PC-9 (cell line): ENCODE measurements at regions not wholly inside any gene's neighbourhood (a gene's known extent, or its start where the extent isn't known, plus 50 kb on each side); places are given as distances from the start of the nearest gene placed in this dataset.

Experiments
- BruUV-seq: library from RNA; stranded (reverse); fragments of 400-500 nt; replicated peaks from 2 replicates; lab custom pipeline; 2021; lab: Mats Ljungman, UMichigan
- CTCF ChIA-PET: fragments of 300-600 bp; sonication (Branson Sonifier 250); formaldehyde crosslinking; loops from one replicate; lab custom pipeline; 2022; ENCODE audit warnings: antibody characterized with exemption; lab: Charles Lee
- POLR2A ChIA-PET: fragments of 300-600 bp; sonication (Branson Sonifier 250); formaldehyde crosslinking; loops from one replicate; lab custom pipeline; 2022; ENCODE audit warnings: antibody characterized with exemption; ENCODE audit not compliant: unreplicated experiment; lab: Charles Lee
- DNase-seq, 2 experiments: peaks; one replicate each; pipeline versions ENCODE4 v3.0.0 to v3.0.0-alpha.2; 2015 to 2022; ENCODE audit warnings: mixed read lengths in 1 of 2
- H2AFZ ChIP-seq: fragments of 200-600 bp; sonication (generic); 2 replicates; pipeline ENCODE4 v1.8.1; 2017; ENCODE audit warnings: antibody characterized with exemption
- H3F3A ChIP-seq: fragments of 200-600 bp; sonication (generic); 2 replicates; pipeline ENCODE4 v1.8.1; 2017; ENCODE audit warnings: antibody characterized with exemption, mild to moderate bottlenecking, low read depth; ENCODE audit not compliant: insufficient read depth
- H3K27ac ChIP-seq: fragments of 200-600 bp; sonication (generic); 2 replicates; pipeline ENCODE4 v1.6.1; 2016; ENCODE audit warnings: mixed run types
- H3K27me3 ChIP-seq: fragments of 200-600 bp; sonication (generic); 2 replicates; pipeline ENCODE4 v1.6.1; 2016; ENCODE audit warnings: low read depth, mixed run types; ENCODE audit not compliant: insufficient read depth
- H3K36me3 ChIP-seq: fragments of 200-600 bp; sonication (generic); 2 replicates; pipeline ENCODE4 v1.6.1; 2016; ENCODE audit warnings: low read depth, mixed run types
- H3K4me1 ChIP-seq: fragments of 200-600 bp; sonication (generic); replicated peaks from 2 replicates; pipeline ENCODE4 v1.6.1; 2016; ENCODE audit warnings: mixed run types; ENCODE audit not compliant: insufficient read depth
- H3K4me2 ChIP-seq: fragments of 200-600 bp; sonication (generic); 2 replicates; pipeline ENCODE4 v1.6.1; 2017; ENCODE audit warnings: mixed run types
- H3K4me3 ChIP-seq: fragments of 200-600 bp; sonication (generic); 2 replicates; pipeline ENCODE4 v1.6.1; 2016; ENCODE audit warnings: mixed run types
- H3K79me2 ChIP-seq: fragments of 200-600 bp; sonication (generic); 2 replicates; pipeline ENCODE4 v1.6.1; 2017; ENCODE audit warnings: low read depth, mixed run types
- H3K9me2 ChIP-seq: fragments of 200-600 bp; sonication (generic); 2 replicates; pipeline ENCODE4 v1.8.1; 2017; ENCODE audit warnings: mild to moderate bottlenecking; ENCODE audit not compliant: insufficient read depth
- H3K9me3 ChIP-seq: fragments of 200-600 bp; sonication (generic); 2 replicates; pipeline ENCODE4 v1.8.1; 2016; ENCODE audit warnings: low read depth; ENCODE audit not compliant: insufficient read depth
- H4K20me1 ChIP-seq: fragments of 200-600 bp; sonication (generic); 2 replicates; pipeline ENCODE4 v1.8.1; 2017; ENCODE audit not compliant: insufficient read depth
- EZH2 ChIP-seq: fragments of 200-600 bp; sonication (generic); IDR thresholded peaks from 2 replicates; pipeline ENCODE4 v1.8.0; 2017; ENCODE audit warnings: antibody characterized with exemption, low read depth
- intact Hi-C: fragments of 100-400 bp; cut with micrococcal nuclease; formaldehyde crosslinking; loops from one replicate; pipeline ENCODE4 v1.10.0; 2022; ENCODE audit not compliant: unreplicated experiment
- TF ChIP-seq, protein P1 (sequence below): fragments of 200-600 bp; sonication (generic); conservative IDR thresholded peaks from 2 replicates; pipeline ENCODE4 v1.6.1; 2017; ENCODE audit warnings: mixed run types, antibody characterized with exemption, mild to moderate bottlenecking, moderate library complexity

DNA sequence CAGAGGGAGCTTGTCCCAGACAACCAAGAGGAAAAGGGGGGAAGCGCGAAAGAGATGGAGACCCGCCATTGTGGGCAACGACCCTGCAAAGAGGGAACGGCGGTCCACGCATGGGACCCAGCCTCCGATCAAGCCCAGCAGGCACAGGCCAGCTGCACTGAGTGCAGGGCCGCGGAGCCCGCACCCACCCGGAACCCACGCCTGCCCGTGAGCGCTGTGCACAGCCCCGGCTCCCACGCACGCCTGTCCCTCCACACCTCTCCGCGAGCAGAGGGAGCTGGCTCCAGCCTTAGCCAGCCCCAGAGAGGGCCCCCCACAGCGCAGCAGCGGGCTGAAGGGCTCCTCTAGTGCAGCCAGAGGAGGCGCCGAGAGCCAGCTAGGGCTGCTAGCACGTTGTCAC lies 416.5 kb downstream of the DMRTA1 start:
- Histone ChIP-seq H3K27me3 (no peaks in the 10 kb centered on the region), H2AFZ (no peak overlapping the region), H3K79me2 (no peaks in the 10 kb centered on the region), H3K4me2 (no peak overlapping the region), H3K9me2 (no peaks in the 10 kb centered on the region), H3K9me3 (no peaks in the 10 kb centered on the region), H3F3A (no peaks in the 10 kb centered on the region), H3K27ac (no peak overlapping the region), H4K20me1 (no peaks in the 10 kb centered on the region), H3K36me3 (no peaks in the 10 kb centered on the region), H3K4me1 (no peaks in the 10 kb centered on the region), H3K4me3 (no peak overlapping the region)
- TF ChIP-seq EZH2 = no peak
- TF ChIP-seq, protein P1, sequence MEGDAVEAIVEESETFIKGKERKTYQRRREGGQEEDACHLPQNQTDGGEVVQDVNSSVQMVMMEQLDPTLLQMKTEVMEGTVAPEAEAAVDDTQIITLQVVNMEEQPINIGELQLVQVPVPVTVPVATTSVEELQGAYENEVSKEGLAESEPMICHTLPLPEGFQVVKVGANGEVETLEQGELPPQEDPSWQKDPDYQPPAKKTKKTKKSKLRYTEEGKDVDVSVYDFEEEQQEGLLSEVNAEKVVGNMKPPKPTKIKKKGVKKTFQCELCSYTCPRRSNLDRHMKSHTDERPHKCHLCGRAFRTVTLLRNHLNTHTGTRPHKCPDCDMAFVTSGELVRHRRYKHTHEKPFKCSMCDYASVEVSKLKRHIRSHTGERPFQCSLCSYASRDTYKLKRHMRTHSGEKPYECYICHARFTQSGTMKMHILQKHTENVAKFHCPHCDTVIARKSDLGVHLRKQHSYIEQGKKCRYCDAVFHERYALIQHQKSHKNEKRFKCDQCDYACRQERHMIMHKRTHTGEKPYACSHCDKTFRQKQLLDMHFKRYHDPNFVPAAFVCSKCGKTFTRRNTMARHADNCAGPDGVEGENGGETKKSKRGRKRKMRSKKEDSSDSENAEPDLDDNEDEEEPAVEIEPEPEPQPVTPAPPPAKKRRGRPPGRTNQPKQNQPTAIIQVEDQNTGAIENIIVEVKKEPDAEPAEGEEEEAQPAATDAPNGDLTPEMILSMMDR = no peak
- intact Hi-C loops = no loop called here
- CTCF ChIA-PET = no interaction called here
- POLR2A ChIA-PET = no interaction called here
- BruUV-seq = no TSS peak
- no peak for DNase-seq

DNA sequence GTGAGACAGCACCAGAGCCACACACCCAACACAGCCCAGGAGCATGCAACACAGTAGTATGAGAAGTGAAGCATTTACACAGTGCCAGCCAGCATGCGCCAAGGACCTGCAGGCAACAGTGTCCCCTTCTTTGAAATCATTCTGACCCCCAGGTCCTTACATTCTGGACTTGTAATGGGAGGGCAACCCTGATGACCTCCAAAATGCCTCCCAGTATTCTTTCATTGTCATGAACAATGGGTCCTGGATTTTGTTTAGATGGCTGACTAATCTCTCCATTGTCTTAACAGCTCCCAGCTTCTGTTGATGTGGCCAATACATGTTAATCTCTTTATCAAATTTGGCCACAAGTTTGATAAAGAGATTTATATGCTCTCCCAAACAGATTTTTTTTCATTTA lies 417.1 kb downstream of the DMRTA1 start:
- Histone ChIP-seq H3K36me3 (no peaks in the 10 kb centered on the region), H3K4me2 (no peak overlapping the region), H3K9me2 (no peaks in the 10 kb centered on the region), H3K4me3 (no peak overlapping the region), H3K9me3 (no peaks in the 10 kb centered on the region), H3K79me2 (no peaks in the 10 kb centered on the region), H3K4me1 (no peaks in the 10 kb centered on the region), H3F3A (no peaks in the 10 kb centered on the region), H2AFZ (no peak overlapping the region), H4K20me1 (no peaks in the 10 kb centered on the region), H3K27me3 (no peaks in the 10 kb centered on the region), H3K27ac (no peak overlapping the region)
- TF ChIP-seq, protein P1 = no peak
- no peak for TF ChIP-seq EZH2
- POLR2A ChIA-PET = no interaction called here
- no peak for DNase-seq
- CTCF ChIA-PET = no interaction called here
- BruUV-seq = no TSS peak
- intact Hi-C loops = no loop called here

DNA sequence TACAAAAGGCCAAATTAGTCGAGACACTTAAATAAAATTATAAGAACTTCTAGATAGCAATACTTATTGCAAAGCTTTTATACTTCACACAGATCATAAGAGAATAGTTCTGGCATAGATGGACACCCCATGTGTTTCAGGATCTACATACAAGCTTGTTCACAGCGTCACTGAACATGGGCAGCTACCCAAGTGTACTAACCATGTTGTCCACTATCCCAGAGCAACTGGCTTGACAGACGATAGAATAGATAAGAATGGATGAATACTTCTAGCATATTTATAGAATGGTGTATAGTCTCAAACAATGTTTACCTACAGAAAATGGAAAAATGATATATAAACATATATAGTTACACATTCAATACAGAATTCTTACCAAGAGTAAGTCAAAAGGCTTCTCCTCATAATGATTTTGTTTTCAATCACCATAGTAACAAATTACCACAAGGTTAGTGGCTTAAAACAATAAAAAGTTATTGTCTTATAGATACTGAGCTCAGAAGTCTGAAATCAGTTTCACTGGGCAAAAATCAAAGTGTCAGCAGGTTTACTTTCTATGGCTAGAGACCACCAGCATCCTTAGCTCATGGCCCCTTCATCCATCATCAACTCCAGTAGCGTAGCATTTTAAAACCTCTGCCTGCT lies 446.7 kb downstream of the DMRTA1 start:
- no peaks in the 10 kb centered on the region for H4K20me1 ChIP-seq
- no peaks in the 10 kb centered on the region for H3K4me1 ChIP-seq
- intact Hi-C loops = no loop called here
- no peaks in the 10 kb centered on the region for H3F3A ChIP-seq
- ChIA-PET POLR2A (no interaction called here), CTCF (no interaction called here)
- H3K79me2 ChIP-seq = no peaks in the 10 kb centered on the region
- H3K27me3 ChIP-seq = no peaks in the 10 kb centered on the region
- no peak overlapping the region for H2AFZ ChIP-seq
- no peaks in the 10 kb centered on the region for H3K36me3 ChIP-seq
- no peaks in the 10 kb centered on the region for H3K9me3 ChIP-seq
- H3K9me2 ChIP-seq = no peaks in the 10 kb centered on the region
- TF ChIP-seq EZH2 = no peak
- TF ChIP-seq, protein P1 = no peak
- H3K4me3 ChIP-seq = no peak overlapping the region
- BruUV-seq = no TSS peak
- no peak overlapping the region for H3K27ac ChIP-seq
- no peak for DNase-seq
- no peak overlapping the region for H3K4me2 ChIP-seq
